HPDE6-E6E7 (cell line): ENCODE measurements at regions not wholly inside any gene's neighbourhood (a gene's known extent, or its start where the extent isn't known, plus 50 kb on each side); places are given as distances from the start of the nearest gene placed in this dataset.

Experiments
- DNase-seq: peaks from one replicate; pipeline ENCODE4 v3.0.0; 2011; ENCODE audit warnings: missing footprints; ENCODE audit errors: extremely low spot score

GRCh38 chrX:115491766-115492165 lies 69.2 kb upstream of the PLS3 start:
- no peak for DNase-seq

GRCh38 chrX:115493015-115493414 lies 68.0 kb upstream of the PLS3 start:
- DNase-seq: no peak

GRCh38 chrX:115494161-115494560 lies 66.8 kb upstream of the PLS3 start:
- no peak for DNase-seq

GRCh38 chrX:115499112-115499805 lies 61.7 kb upstream of the PLS3 start:
- DNase-seq: no peak

- DNase-seq: no peak
These were observed 57.9 kb upstream of the PLS3 start for GRCh38 chrX:115503099-115503498.

GRCh38 chrX:115504167-115504566 lies 56.8 kb upstream of the PLS3 start:
- DNase-seq: no peak
